Peyer's patch (tissue), 4 donors: ENCODE measurements at regions not wholly inside any gene's neighbourhood (a gene's known extent, or its start where the extent isn't known, plus 50 kb on each side); places are given as distances from the start of the nearest gene placed in this dataset.
A peak's percentile ranks its signal among the peaks of the same experiment; 100 is the strongest.

Source experiments
- DNase-seq, 3 donors: peaks; one replicate each; pipeline ENCODE4 v3.0.0-alpha.2; 2017 to 2019
- H3K27ac ChIP-seq, 4 donors: fragments of 200-600 bp; sonication (generic); one replicate each; pipeline ENCODE4 v1.5.1; 2016 to 2019
- H3K27me3 ChIP-seq, 2 donors: fragments of 200-600 bp; sonication (generic); one replicate each; pipeline ENCODE4 v1.5.1; 2019
- H3K36me3 ChIP-seq, 3 donors: fragments of 200-600 bp; sonication (generic); one replicate each; pipeline ENCODE4 v1.5.1; 2016 to 2019
- H3K4me1 ChIP-seq, 4 donors: fragments of 200-600 bp; sonication (generic); one replicate each; pipeline ENCODE4 v1.5.1; 2016 to 2019
- H3K4me3 ChIP-seq, 4 donors: fragments of 200-600 bp; sonication (generic); 1 replicate in 3 of 4; 2 replicates in 1 of 4; pipeline ENCODE4 v1.5.1; 2016 to 2019; ENCODE audit warnings: mild to moderate bottlenecking in 1 of 4
- H3K9me3 ChIP-seq, 4 donors: fragments of 200-600 bp; sonication (generic); one replicate each; pipeline ENCODE4 v1.5.1; 2016 to 2019; ENCODE audit warnings: mild to moderate bottlenecking in 1 of 4
- CTCF ChIP-seq, 6 experiments: fragments of 450-650 bp in 4 of 6; fragments of 200-600 bp in 2 of 6; sonication (generic) in 1 of 6; IDR thresholded peaks; one replicate each; pipeline ENCODE4 v1.5.1; 2017 to 2019; ENCODE audit warnings: antibody characterized with exemption in 6 of 6, mild to moderate bottlenecking in 3 of 6, moderate library complexity in 1 of 6
- POLR2A ChIP-seq, 2 donors: fragments of 450-650 bp; IDR thresholded peaks; one replicate each; pipeline ENCODE4 v1.5.1; 2017; ENCODE audit warnings: antibody characterized with exemption in 2 of 2, mild to moderate bottlenecking in 2 of 2, moderate library complexity in 2 of 2

GRCh38 chr13:107217251-107217650, 649.3 kb upstream of the ARGLU1 start:
- TF ChIP-seq POLR2A (IDR thresholded peaks at IDR 0.05): no peak
- no peak for TF ChIP-seq CTCF (IDR thresholded peaks at IDR 0.05)
- no peak for DNase-seq

GRCh38 chr13:107216046-107216755, 648.3 kb upstream of the ARGLU1 start:
- Histone ChIP-seq H3K27ac (no peak overlapping the region), H3K9me3 (no peaks in the 10 kb centered on the region), H3K4me3 (no peak overlapping the region), H3K36me3 (no peaks in the 10 kb centered on the region), H3K27me3 (no peaks in the 10 kb centered on the region), H3K4me1 (peaks cover 0 to 2% (median 0%) of the 10 kb centered on the region in 4 donors)
- no peak for TF ChIP-seq CTCF (IDR thresholded peaks at IDR 0.05)
- TF ChIP-seq POLR2A (IDR thresholded peaks at IDR 0.05): no peak
- DNase-seq: no peak

More at GRCh38 chr13:107217251-107217650, 649.3 kb upstream of the ARGLU1 start:
- Histone ChIP-seq H3K4me1 (no peaks in the 10 kb centered on the region), H3K36me3 (no peaks in the 10 kb centered on the region), H3K9me3 (no peaks in the 10 kb centered on the region), H3K27ac (no peak overlapping the region), H3K4me3 (no peak overlapping the region), H3K27me3 (no peaks in the 10 kb centered on the region)

- peak; percentile 21 to 87 (median 74) for DNase-seq
- H3K27ac ChIP-seq: no peak overlapping the region
- H3K4me3 ChIP-seq: no peak overlapping the region
- H3K4me1 ChIP-seq: peaks cover 0 to 13% (median 0%) of the 10 kb centered on the region in 4 donors
- no peaks in the 10 kb centered on the region for H3K27me3 ChIP-seq
- H3K9me3 ChIP-seq: no peaks in the 10 kb centered on the region
- no peaks in the 10 kb centered on the region for H3K36me3 ChIP-seq
- TF ChIP-seq POLR2A (IDR thresholded peaks at IDR 0.05): no peak
- peak in 5 of 6 experiments; percentile 34 to 91 (median 86) for TF ChIP-seq CTCF (IDR thresholded peaks at IDR 0.05)
Measured at GRCh38 chr13:107211073-107211472, 643.1 kb upstream of the ARGLU1 start.

- Histone ChIP-seq H3K27me3 (no peaks in the 10 kb centered on the region), H3K27ac (no peak overlapping the region), H3K4me1 (peaks cover 0 to 13% (median 0%) of the 10 kb centered on the region in 4 donors), H3K36me3 (no peaks in the 10 kb centered on the region), H3K9me3 (no peaks in the 10 kb centered on the region), H3K4me3 (no peak overlapping the region)
- DNase-seq: no peak
- TF ChIP-seq CTCF (IDR thresholded peaks at IDR 0.05) (no peak), POLR2A (IDR thresholded peaks at IDR 0.05) (no peak)
Measured at GRCh38 chr13:107210723-107211030, 642.7 kb upstream of the ARGLU1 start.

GRCh38 chr13:107209824-107210722, 642.1 kb upstream of the ARGLU1 start:
- Histone ChIP-seq H3K4me3 (no peak overlapping the region), H3K9me3 (no peaks in the 10 kb centered on the region), H3K4me1 (peaks cover 0 to 13% (median 0%) of the 10 kb centered on the region in 4 donors), H3K36me3 (no peaks in the 10 kb centered on the region), H3K27me3 (no peaks in the 10 kb centered on the region), H3K27ac (no peak overlapping the region)
- DNase-seq: no peak
- TF ChIP-seq CTCF (IDR thresholded peaks at IDR 0.05) (no peak), POLR2A (IDR thresholded peaks at IDR 0.05) (no peak)
